Panc1 (cell line): ENCODE measurements at regions not wholly inside any gene's neighbourhood (a gene's known extent, or its start where the extent isn't known, plus 50 kb on each side); places are given as distances from the start of the nearest gene placed in this dataset.

Experiments used
- ATAC-seq: fragments of 200-7000 bp; cut with Tn5 transposase; 2 replicates; pipeline ENCODE4 v1.9.1; 2020; ENCODE audit warnings: mild to moderate bottlenecking, moderate library complexity
- BruUV-seq: library from RNA; stranded (reverse); fragments of 400-500 nt; replicated peaks from 2 replicates; lab custom pipeline; 2021; lab: Mats Ljungman, UMichigan
- CTCF ChIA-PET: fragments of 300-600 bp; sonication (Branson Sonifier 250); formaldehyde crosslinking; loops from one replicate; lab custom pipeline; 2022; ENCODE audit warnings: antibody characterized with exemption; lab: Charles Lee
- POLR2A ChIA-PET: fragments of 300-600 bp; sonication (Branson Sonifier 250); formaldehyde crosslinking; loops from one replicate; lab custom pipeline; 2022; ENCODE audit warnings: antibody characterized with exemption; lab: Charles Lee
- DNase-seq: peaks from one replicate; pipeline ENCODE4 v3.0.0-alpha.2; 2010; ENCODE audit warnings: low read depth, low spot score
- H3K27ac ChIP-seq: 2 replicates; pipeline ENCODE4 v1.5.1; 2011; ENCODE audit warnings: mild to moderate bottlenecking, low read length, inconsistent platforms
- H3K27me3 ChIP-seq: fragments of 200-500 bp; sonication (Bioruptor generic); 2 replicates; pipeline ENCODE4 v1.6.0; 2014; ENCODE audit warnings: low read length, inconsistent platforms; ENCODE audit not compliant: control insufficient read depth, insufficient read depth
- H3K36me3 ChIP-seq: fragments of 200-500 bp; sonication (Bioruptor generic); 2 replicates; pipeline ENCODE4 v1.5.1; 2014; ENCODE audit warnings: inconsistent platforms, mild to moderate bottlenecking, low read length, moderate library complexity; ENCODE audit not compliant: control insufficient read depth, insufficient read depth
- H3K4me1 ChIP-seq: 2 replicates; pipeline ENCODE4 v1.5.1; 2011; ENCODE audit warnings: inconsistent platforms, mild to moderate bottlenecking, low read length, moderate library complexity; ENCODE audit not compliant: control insufficient read depth, insufficient read depth
- H3K4me3 ChIP-seq, 2 experiments: 2 replicates each; pipeline ENCODE4 v1.5.1; 2011 to 2012; ENCODE audit warnings: low read depth in 2 of 2, low read length in 2 of 2, mild to moderate bottlenecking in 2 of 2, inconsistent platforms in 1 of 2, moderate library complexity in 1 of 2
- H3K9me3 ChIP-seq: fragments of 200-500 bp; sonication (Bioruptor generic); 2 replicates; pipeline ENCODE4 v1.5.1; 2014; ENCODE audit warnings: low read depth, mild to moderate bottlenecking, inconsistent platforms, low read length, moderate library complexity; ENCODE audit not compliant: control insufficient read depth, insufficient read depth
- CTCF ChIP-seq: fragments of 450-650 bp; IDR thresholded peaks from 2 replicates; pipeline ENCODE4 v1.5.1; 2017; ENCODE audit warnings: mild to moderate bottlenecking
- POLR2AphosphoS5 ChIP-seq: IDR thresholded peaks from 2 replicates; pipeline ENCODE4 v1.6.1; 2012; ENCODE audit warnings: mild to moderate bottlenecking, low read depth, low read length, moderate library complexity
- REST ChIP-seq, 2 experiments: IDR thresholded peaks; 2 replicates each; pipeline ENCODE4 v1.6.1; 2011 to 2012; ENCODE audit warnings: low read depth in 2 of 2, control low read depth in 1 of 2, low read length in 1 of 2, mild to moderate bottlenecking in 1 of 2, moderate library complexity in 1 of 2; ENCODE audit not compliant: insufficient read depth in 1 of 2
- SIN3A ChIP-seq: IDR thresholded peaks from 2 replicates; pipeline ENCODE4 v1.6.1; 2012; ENCODE audit warnings: low read depth, mild to moderate bottlenecking, low read length, moderate library complexity, borderline replicate concordance; ENCODE audit not compliant: insufficient read depth
- TCF7L2 ChIP-seq: IDR thresholded peaks from 2 replicates; pipeline ENCODE4 v1.6.1; 2011; ENCODE audit warnings: mild to moderate bottlenecking, low read depth, low read length, inconsistent platforms
- in situ Hi-C: cut with HindIII; loops from 2 replicates; pipeline ENCODE4 v1.10.0; 2016; ENCODE audit warnings: low sequenced_read_pairs, low pct_unique_long_range_greater_than_20kb
- intact Hi-C: fragments of 100-400 bp; cut with micrococcal nuclease; formaldehyde crosslinking; loops from one replicate; pipeline ENCODE4 v1.10.0; 2022; ENCODE audit not compliant: unreplicated experiment

- ChIA-PET POLR2A (no interaction called here), CTCF (no interaction called here)
- in situ Hi-C loops = no loop called here
- no TSS peak for BruUV-seq
- DNase-seq = no peak
- H3K36me3 ChIP-seq = no peaks in the 10 kb centered on the region
- intact Hi-C loops = no loop called here
- H3K9me3 ChIP-seq = no peaks in the 10 kb centered on the region
- no peaks in the 10 kb centered on the region for H3K4me1 ChIP-seq
- no peak for ATAC-seq
- H3K4me3 ChIP-seq = no peak overlapping the region
- TF ChIP-seq TCF7L2 (no peak), REST (IDR thresholded peaks at IDR 0.05; ENCODE audit: insufficient read depth in 1 of 2, low read depth in 2 of 2, low read length in 1 of 2) (no peak), SIN3A (no peak), POLR2AphosphoS5 (no peak), CTCF (no peak)
- H3K27me3 ChIP-seq = no peaks in the 10 kb centered on the region
- H3K27ac ChIP-seq = no peak overlapping the region
Observed at GRCh38 chr4:14375816-14376215, 626.5 kb upstream of the CPEB2 start.

- Histone ChIP-seq H3K9me3 (no peaks in the 10 kb centered on the region), H3K4me1 (no peaks in the 10 kb centered on the region), H3K27me3 (no peaks in the 10 kb centered on the region), H3K36me3 (no peaks in the 10 kb centered on the region), H3K4me3 (no peak overlapping the region), H3K27ac (no peak overlapping the region)
- CTCF ChIA-PET = no interaction called here
- BruUV-seq = no TSS peak
- no peak for TF ChIP-seq TCF7L2
- TF ChIP-seq POLR2AphosphoS5 = no peak
- no peak for TF ChIP-seq CTCF
- TF ChIP-seq REST (IDR thresholded peaks at IDR 0.05; ENCODE audit: insufficient read depth in 1 of 2, low read depth in 2 of 2, low read length in 1 of 2) = no peak
- TF ChIP-seq SIN3A = no peak
- intact Hi-C loops (no loop called here), in situ Hi-C loops (no loop called here)
- no peak for ATAC-seq
- POLR2A ChIA-PET = no interaction called here
- DNase-seq = no peak
Observed at GRCh38 chr4:14379183-14379582, 623.1 kb upstream of the CPEB2 start.
